ENCODE measurements at regions not wholly inside any gene's neighbourhood (a gene's known extent, or its start where the extent isn't known, plus 50 kb on each side); places are given as distances from the start of the nearest gene placed in this dataset.
A peak's percentile ranks its signal among the peaks of the same experiment; 100 is the strongest.
"Not testable (repeated sequence)": the region's sequence is repeated elsewhere in the genome, so short reads cannot be mapped to it uniquely, and the experiment has no call there.

DNA sequence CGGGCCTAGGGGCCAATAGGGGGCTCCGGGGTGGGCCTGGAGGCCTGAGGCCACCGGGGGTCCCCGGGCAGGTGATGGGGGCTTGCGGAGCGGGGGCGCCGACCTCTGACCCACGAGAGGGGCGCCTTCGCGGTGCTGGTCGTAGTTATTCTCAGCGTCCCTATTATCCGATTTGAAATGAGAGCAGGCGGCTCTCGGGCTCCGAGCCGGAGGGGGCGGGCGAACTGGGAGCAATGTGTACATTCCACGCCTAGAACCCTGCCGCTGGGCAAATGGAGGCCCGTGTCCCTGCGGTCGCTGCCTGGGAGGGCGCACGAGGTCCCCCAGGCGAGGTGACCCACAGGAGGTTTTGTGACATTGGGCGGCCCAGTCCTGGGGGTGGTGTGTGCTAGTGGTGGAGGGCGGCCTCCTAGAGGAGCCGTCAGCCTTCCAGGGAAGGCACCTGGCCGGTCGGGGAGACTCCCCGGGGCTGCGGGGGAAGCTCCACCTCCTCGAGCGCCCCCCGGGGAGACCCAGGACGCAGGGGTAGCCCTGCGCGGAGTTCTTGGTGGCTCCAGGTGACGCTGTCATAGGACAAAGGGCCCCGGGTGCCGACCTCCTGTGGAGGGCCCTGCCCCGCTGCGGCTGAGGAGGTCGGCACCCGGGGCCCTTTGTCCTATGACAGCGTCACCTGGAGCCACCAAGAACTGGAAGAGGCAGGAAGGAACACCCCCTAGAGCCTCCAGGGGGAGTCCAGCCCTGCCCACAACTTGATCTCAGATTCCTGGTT is 102.6 kb upstream of the PRKX start:
- peak; percentile 43 for DNase-seq

DNA sequence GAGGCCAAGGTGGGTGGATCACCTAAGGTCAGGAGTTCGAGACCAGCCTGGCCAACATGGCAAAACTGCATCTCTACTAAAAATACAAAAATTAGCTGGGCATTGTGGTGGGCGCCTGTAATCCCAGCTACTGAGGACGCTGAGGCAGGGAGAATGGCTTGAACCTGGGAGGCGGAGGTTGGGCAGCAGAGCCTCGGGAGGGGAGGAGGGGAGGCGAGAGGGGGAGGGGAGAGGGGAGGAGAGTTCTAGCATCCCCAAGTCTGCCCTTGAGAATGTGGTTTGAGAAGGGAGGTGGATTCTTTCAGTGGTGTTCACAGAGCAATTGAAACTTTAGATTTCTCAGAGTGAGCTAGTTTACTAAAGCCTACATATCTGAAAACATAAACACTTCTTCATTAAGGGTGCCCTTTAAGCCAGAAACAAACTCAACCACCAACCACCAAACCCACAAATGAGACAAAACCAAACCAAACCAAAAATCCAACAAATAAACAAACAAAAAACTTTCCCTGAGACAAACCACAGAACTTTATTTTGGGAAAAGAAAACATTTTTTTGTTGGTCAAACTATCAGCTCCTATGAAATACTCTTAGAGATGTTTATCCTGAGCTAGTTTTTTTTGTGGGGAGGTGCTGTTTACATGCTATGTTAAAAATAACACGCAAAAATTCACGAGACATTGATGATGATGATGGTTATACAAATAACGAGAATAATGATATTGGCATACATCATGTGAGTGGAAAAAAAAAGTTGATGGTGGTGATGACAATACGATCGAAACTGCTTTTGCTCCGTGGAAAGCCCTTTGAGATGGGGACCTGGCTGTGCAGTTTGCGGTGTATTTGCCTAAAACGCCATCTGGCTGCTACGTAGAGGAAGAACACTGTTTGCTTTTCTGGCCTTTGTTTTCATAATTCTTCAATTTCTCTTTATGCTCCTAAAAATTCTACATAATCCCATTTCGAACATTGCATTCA is 98.2 kb upstream of the PRKX start:
- no peak for DNase-seq

DNA sequence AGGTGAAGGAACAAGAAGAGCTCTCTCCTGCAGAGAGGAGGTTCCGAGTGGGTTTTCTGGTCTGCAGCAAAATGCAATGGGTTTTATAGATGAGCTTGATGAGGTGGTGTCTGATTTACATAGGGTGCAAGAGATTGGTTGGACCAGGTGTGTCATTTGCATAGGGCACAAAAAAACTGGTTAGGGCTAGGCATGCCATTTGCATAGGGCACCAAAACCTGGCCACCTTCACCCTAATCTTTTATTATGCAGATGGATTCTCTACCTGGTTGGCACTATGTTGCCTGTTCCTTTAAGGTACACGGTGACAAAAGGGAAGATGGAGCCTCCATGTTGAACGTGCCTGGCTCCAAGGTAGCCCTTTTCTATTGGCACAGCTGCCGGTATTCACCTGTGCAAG is 94.5 kb upstream of the PRKX start:
- DNase-seq = no peak

GRCh38 chrX:3806630-3807029 is 93.2 kb upstream of the PRKX start:
- DNase-seq = no peak

DNA sequence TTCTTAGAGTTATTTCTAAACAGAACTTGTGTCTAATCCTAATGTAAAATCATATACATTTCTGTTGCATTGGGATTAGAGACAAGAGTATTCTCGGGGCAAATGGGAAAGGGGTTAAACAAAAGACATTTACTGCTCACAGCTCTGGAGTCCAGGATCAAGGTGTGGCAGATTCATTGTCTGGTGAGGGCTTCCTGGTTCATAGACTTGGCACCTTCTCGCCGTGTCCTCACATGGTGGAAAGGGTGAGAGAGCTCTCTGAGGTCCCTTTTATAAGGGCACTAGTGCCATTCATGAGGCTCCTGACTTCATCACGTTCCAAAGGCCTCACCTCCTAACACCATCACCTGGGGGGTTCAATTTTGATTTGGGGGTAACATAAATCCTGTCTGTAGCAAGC is 90.3 kb upstream of the PRKX start:
- no peak for DNase-seq

- DNase-seq = no peak
Observed at GRCh38 chrX:3803305-3803704, 89.9 kb upstream of the PRKX start.

DNA sequence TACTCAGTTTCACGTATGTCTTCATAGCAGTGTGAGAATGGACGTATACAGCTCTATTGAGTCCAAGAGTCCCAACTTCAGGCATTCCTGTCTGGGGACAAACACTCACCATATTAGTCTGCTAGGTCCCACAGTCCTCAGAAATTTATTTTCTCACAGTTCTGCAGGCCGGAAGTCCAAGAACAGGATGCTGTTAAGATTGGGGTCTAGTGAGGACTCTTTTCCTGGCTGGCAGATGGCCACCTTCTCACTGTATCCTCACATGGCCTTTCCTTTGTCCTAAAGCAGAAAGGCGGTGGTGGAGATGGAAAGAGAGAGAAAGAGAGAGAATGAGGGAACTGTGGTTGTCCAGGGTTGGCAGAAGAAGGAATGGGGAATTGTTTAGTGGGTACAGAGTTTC is 82.0 kb upstream of the PRKX start:
- DNase-seq = not testable (repeated sequence)

DNA sequence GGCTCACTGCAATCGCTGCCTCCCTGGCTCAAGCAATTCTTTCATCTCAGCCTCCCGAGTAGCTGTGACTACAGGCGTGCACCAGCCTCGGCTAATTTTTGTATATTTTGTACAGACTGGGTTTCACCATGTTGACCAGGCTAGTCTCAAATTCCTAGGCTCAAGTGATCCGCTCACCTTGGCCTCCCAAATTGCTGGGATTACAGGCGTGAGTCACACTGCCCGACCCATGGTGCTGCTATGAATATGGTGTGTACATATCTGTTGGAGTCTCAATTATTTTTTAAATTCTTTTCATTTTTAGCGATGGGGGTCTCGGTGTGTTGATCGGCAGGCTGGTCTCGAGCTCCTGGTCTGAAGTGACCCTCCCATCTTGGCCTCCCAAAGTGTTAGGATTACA is 78.0 kb upstream of the PRKX start:
- DNase-seq = no peak

DNA sequence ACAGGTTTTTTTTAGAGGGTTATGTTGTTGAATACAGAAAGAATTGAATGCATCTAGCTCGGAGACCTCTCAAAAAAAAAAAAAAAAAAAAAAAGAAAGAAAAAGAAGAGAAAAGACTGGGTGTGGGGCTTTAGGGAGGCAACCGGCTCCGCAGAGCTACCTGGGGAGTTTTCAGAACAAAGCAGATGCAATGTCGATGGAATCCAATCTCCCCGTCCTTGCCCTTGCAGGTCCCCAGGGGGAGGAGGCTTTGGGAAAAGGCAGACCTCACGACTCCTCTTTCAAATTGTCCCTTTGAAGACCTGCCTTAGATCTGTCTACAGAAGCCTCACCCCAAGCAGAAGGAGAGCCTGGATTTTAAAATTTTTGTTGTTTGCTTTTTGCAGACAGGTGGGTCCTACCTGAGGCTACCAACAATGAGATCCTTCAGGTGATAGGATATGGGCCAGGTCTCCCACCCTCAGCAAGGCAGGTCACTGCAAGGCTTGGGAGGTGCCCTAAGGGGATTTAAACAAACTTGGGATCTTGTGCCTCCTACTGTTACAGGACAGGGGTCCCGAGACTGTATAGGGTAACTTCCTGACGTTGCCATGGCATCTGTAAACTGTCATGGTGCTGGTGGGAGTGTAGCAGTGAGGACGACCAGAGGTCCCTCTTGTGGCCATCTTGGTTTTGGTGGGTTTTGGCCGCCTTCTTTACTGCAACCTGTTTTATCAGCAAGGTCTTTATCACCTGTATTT is 75.2 kb upstream of the PRKX start:
- no peak for DNase-seq

- DNase-seq = no peak
Observed at GRCh38 chrX:3787856-3788255, 74.4 kb upstream of the PRKX start.

- not testable (repeated sequence) for DNase-seq
Observed at GRCh38 chrX:3785822-3786221, 72.4 kb upstream of the PRKX start.

DNA sequence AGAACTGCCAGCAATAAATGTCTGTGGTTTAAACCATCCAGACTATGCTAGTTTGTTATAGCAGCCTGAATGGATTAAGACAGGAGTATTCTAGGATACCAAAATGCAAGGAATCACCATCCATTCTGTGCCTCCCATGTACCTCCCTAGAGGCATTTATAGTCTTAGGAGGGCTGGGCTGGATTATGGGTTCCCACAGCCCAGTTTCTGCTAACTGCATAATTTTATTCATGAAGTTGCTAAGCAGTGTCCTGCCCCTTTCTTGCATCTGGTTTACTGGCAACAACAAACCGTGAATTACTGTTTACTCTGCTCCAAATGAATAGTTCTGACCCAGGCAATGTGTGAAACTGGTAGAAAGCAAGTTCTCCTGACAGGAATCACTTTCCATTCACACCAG is 67.1 kb upstream of the PRKX start:
- DNase-seq = no peak

DNA sequence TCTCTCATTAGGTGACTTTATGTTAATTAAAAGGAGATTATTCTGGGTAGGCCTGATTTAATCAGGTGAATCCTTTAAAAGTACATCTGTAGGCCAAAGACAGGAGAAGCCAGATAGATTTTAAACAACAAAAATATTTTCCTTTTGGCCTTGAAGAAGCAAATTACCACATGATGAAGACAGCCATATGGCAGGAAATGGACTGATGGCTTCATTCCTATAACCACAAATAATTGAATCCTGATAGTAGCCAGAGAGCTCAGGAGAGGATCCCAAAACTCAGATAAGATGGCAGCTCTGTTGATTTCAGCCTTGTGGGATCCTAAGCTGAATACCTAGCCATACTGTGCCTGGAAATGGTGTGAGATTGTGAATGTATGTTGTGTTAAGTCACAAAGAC is 66.1 kb upstream of the PRKX start:
- no peak for DNase-seq

DNA sequence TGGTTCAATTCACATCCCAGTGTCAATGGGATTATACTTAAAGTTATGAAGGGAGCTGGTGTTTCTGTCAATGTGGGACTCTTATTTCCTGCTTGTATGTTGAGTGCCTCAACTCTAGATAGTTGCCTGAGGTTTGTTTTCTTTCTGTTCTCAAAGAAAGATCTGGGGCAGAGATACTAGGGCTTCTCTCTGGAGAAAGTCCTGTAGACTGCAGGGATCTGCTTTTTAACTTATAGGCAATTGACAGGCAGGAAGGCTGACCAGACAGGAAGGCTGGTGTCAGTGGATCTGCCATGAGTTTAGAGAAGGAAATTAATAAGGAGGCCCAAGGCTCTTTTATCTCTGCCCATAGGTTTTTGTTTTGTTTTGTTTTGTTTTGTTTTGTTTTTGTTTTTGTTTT is 64.0 kb upstream of the PRKX start:
- no peak for DNase-seq

DNA sequence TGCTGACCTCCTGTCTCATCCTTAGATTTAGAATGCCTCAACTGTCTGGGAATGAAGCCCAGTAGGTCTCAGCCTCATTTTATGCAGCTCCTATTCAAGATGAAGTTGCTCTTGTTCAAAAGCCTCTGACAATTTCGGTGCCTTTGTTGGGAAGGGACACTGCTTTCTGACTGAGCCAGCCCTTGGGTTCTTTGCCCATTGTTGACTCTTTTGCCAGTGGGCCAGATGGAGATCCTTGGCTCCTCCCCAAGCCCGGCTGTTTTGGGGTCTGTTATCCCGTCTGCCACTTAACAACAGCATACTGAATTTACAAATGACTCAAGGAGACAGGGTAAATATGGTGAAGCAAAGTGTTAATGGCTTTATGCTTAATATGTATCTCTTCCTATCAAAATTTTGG is 58.3 kb upstream of the PRKX start:
- no peak for DNase-seq

GRCh38 chrX:3768881-3769280 is 55.4 kb upstream of the PRKX start:
- no peak for DNase-seq
